IMR-90 (cell line): ENCODE measurements at regions not wholly inside any gene's neighbourhood (a gene's known extent, or its start where the extent isn't known, plus 50 kb on each side); places are given as distances from the start of the nearest gene placed in this dataset.

Experiments
- ATAC-seq: fragments of 200-7000 bp; cut with Tn5 transposase; 2 replicates; pipeline ENCODE4 v1.9.1; 2020; ENCODE audit warnings: low read depth, mild to moderate bottlenecking, moderate library complexity
- BruUV-seq: library from RNA; stranded (reverse); fragments of 400-500 nt; replicated peaks from 2 replicates; lab custom pipeline; 2021; lab: Mats Ljungman, UMichigan
- CTCF ChIA-PET: fragments of 300-600 bp; formaldehyde crosslinking; extraction: SDS; loops from one replicate; lab custom pipeline; 2021; ENCODE audit warnings: antibody characterized with exemption; lab: Yijun Ruan, JAX
- POLR2A ChIA-PET: fragments of 300-600 bp; sonication (Branson Sonifier 250); formaldehyde crosslinking; loops from one replicate; lab custom pipeline; 2022; ENCODE audit warnings: antibody characterized with exemption; ENCODE audit not compliant: unreplicated experiment; lab: Charles Lee
- DNase-seq: peaks from one replicate; pipeline ENCODE4 v3.0.0; 2013
- H2AFZ ChIP-seq: replicated peaks from 2 replicates; pipeline ENCODE3; 2013; ENCODE audit warnings: low read length, mild to moderate bottlenecking; ENCODE audit not compliant: poor library complexity
- H2AK5ac ChIP-seq: 2 replicates; pipeline ENCODE4 v1.6.1; 2013; ENCODE audit warnings: low read depth, low read length, inconsistent platforms
- H2AK9ac ChIP-seq: replicated peaks from 2 replicates; pipeline ENCODE3; 2013; ENCODE audit warnings: mild to moderate bottlenecking, low read depth, low read length, moderate library complexity; ENCODE audit not compliant: poor library complexity
- H2BK120ac ChIP-seq: 2 replicates; pipeline ENCODE4 v1.6.1; 2013; ENCODE audit warnings: low read depth, low read length, inconsistent platforms
- H2BK15ac ChIP-seq: 3 replicates; pipeline ENCODE4 v1.6.1; 2013; ENCODE audit warnings: low read depth, low read length, inconsistent platforms
- H2BK20ac ChIP-seq: 2 replicates; pipeline ENCODE4 v1.6.1; 2013; ENCODE audit warnings: low read depth, mild to moderate bottlenecking, inconsistent platforms, low read length, moderate library complexity
- H2BK5ac ChIP-seq: 2 replicates; pipeline ENCODE4 v1.6.1; 2013; ENCODE audit warnings: mild to moderate bottlenecking, low read depth, low read length, inconsistent platforms; ENCODE audit not compliant: poor library complexity, severe bottlenecking
- H3K14ac ChIP-seq: replicated peaks from 2 replicates; pipeline ENCODE4 v1.6.1; 2013; ENCODE audit warnings: low read depth, low read length, inconsistent platforms
- H3K18ac ChIP-seq: 2 replicates; pipeline ENCODE4 v1.6.1; 2013; ENCODE audit warnings: low read depth, low read length, control low read depth
- H3K23ac ChIP-seq: 2 replicates; pipeline ENCODE4 v1.6.1; 2013; ENCODE audit warnings: low read depth, low read length, inconsistent platforms
- H3K27ac ChIP-seq: 2 replicates; pipeline ENCODE4 v1.5.1; 2013; ENCODE audit warnings: mild to moderate bottlenecking, control low read depth, low read length; ENCODE audit not compliant: insufficient read depth
- H3K27me3 ChIP-seq: 2 replicates; pipeline ENCODE4 v1.6.1; 2013; ENCODE audit warnings: low read length; ENCODE audit not compliant: control insufficient read depth, insufficient read depth
- H3K36me3 ChIP-seq: 2 replicates; pipeline ENCODE4 v1.6.1; 2013; ENCODE audit warnings: low read length, mixed read lengths; ENCODE audit not compliant: control insufficient read depth, insufficient read depth
- H3K4ac ChIP-seq: 2 replicates; pipeline ENCODE4 v1.6.1; 2013; ENCODE audit warnings: low read depth, low read length, inconsistent platforms
- H3K4me1 ChIP-seq: 2 replicates; pipeline ENCODE4 v1.6.1; 2013; ENCODE audit warnings: low read length, mixed read lengths; ENCODE audit not compliant: control insufficient read depth, insufficient read depth
- H3K4me2 ChIP-seq: 2 replicates; pipeline ENCODE4 v1.6.1; 2013; ENCODE audit warnings: low read depth, mild to moderate bottlenecking, control low read depth, low read length, moderate library complexity
- H3K4me3 ChIP-seq: 2 replicates; pipeline ENCODE4 v1.5.1; 2013; ENCODE audit warnings: low read depth, mild to moderate bottlenecking, control low read depth, low read length, moderate library complexity; ENCODE audit not compliant: insufficient read depth
- H3K56ac ChIP-seq: 2 replicates; pipeline ENCODE4 v1.6.1; 2013; ENCODE audit warnings: low read length, inconsistent platforms; ENCODE audit not compliant: insufficient read depth; ENCODE audit errors: extremely low read depth
- H3K79me1 ChIP-seq, 2 experiments: 2 replicates each; pipeline ENCODE4 v1.6.1; 2013; ENCODE audit warnings: low read length in 2 of 2, inconsistent platforms in 1 of 2, low read depth in 1 of 2
- H3K9ac ChIP-seq: 2 replicates; pipeline ENCODE4 v1.6.1; 2013; ENCODE audit warnings: low read depth, low read length, control low read depth
- H3K9me1 ChIP-seq: 2 replicates; pipeline ENCODE4 v1.6.1; 2013; ENCODE audit warnings: low read length, inconsistent platforms; ENCODE audit not compliant: insufficient read depth
- H3K9me3 ChIP-seq: 2 replicates; pipeline ENCODE4 v1.6.1; 2013; ENCODE audit warnings: low read length; ENCODE audit not compliant: control insufficient read depth, insufficient read depth
- H4K20me1 ChIP-seq: 2 replicates; pipeline ENCODE4 v1.6.1; 2013; ENCODE audit warnings: low read length, inconsistent platforms; ENCODE audit not compliant: insufficient read depth
- H4K5ac ChIP-seq: 2 replicates; pipeline ENCODE4 v1.6.1; 2013; ENCODE audit warnings: mild to moderate bottlenecking, low read depth, low read length, control low read depth
- H4K8ac ChIP-seq, 2 experiments: 2 replicates each; pipeline ENCODE4 v1.6.1; 2013; ENCODE audit warnings: low read depth in 2 of 2, low read length in 2 of 2, control low read depth in 1 of 2, inconsistent platforms in 1 of 2
- H4K91ac ChIP-seq: 2 replicates; pipeline ENCODE4 v1.6.1; 2013; ENCODE audit warnings: low read depth, low read length, inconsistent platforms; ENCODE audit not compliant: insufficient read depth
- BHLHE40 ChIP-seq: fragments of 150-350 bp; IDR thresholded peaks from 2 replicates; pipeline ENCODE4 v1.6.1; 2016; ENCODE audit warnings: mild to moderate bottlenecking, low read depth, low read length
- CEBPB ChIP-seq: IDR thresholded peaks from 2 replicates; pipeline ENCODE4 v1.6.1; 2012; ENCODE audit warnings: low read depth, low read length, improper control_type of control experiment
- CHD1 ChIP-seq: IDR thresholded peaks from 2 replicates; pipeline ENCODE4 v1.6.1; 2012; ENCODE audit warnings: low read depth, low read length, improper control_type of control experiment
- FOS ChIP-seq: fragments of 150-350 bp; IDR thresholded peaks from 2 replicates; pipeline ENCODE4 v1.6.1; 2016; ENCODE audit warnings: low read depth, low read length
- MAFK ChIP-seq: IDR thresholded peaks from 2 replicates; pipeline ENCODE4 v1.6.1; 2012; ENCODE audit warnings: low read depth, low read length, improper control_type of control experiment
- MAZ ChIP-seq: IDR thresholded peaks from 2 replicates; pipeline ENCODE4 v1.6.1; 2012; ENCODE audit warnings: low read depth, mild to moderate bottlenecking, low read length, improper control_type of control experiment, moderate library complexity, borderline replicate concordance
- MXI1 ChIP-seq: IDR thresholded peaks from 2 replicates; pipeline ENCODE4 v1.6.1; 2012; ENCODE audit warnings: low read depth, mild to moderate bottlenecking, low read length, moderate library complexity, borderline replicate concordance
- NFE2L2 ChIP-seq: fragments of 150-350 bp; IDR thresholded peaks from 2 replicates; pipeline ENCODE4 v1.6.1; 2016; ENCODE audit warnings: low read depth, mild to moderate bottlenecking, low read length
- POLR2A ChIP-seq: IDR thresholded peaks from 2 replicates; pipeline ENCODE4 v1.6.1; 2012; ENCODE audit warnings: mild to moderate bottlenecking, low read depth, low read length
- RFX5 ChIP-seq: IDR thresholded peaks from 2 replicates; pipeline ENCODE4 v1.8.0; 2012; ENCODE audit warnings: low read depth, mild to moderate bottlenecking, low read length, moderate library complexity
- WGBS, 2 experiments: methylation state at CpG; one replicate each; pipeline versions ENCODE4 v1.1.5 to v1.1.7; 2013; ENCODE audit warnings: missing lambda C conversion rate in 2 of 2; ENCODE audit not compliant: insufficient read length in 1 of 2; ENCODE audit errors: extremely low coverage in 2 of 2; 5-methylcytosine and 5-hydroxymethylcytosine counted together
- dilution Hi-C: fragments of 300-500 bp; cut with HindIII; formaldehyde crosslinking; loops from one replicate; pipeline ENCODE4 v1.14.3; 2018; ENCODE audit warnings: low sequenced_read_pairs; ENCODE audit not compliant: unreplicated experiment
- in situ Hi-C: fragments of 300-500 bp; cut with MboI; formaldehyde crosslinking; loops from 3 replicates; pipeline ENCODE4 v1.14.3; 2019; ENCODE audit warnings: low sequenced_read_pairs, inconsistent platforms, mixed read lengths
- intact Hi-C: fragments of 100-400 bp; cut with micrococcal nuclease; formaldehyde crosslinking; loops from 2 replicates; pipeline ENCODE4 v1.10.0; 2022
- TF ChIP-seq, protein P1 (sequence below): conservative IDR thresholded peaks from 2 replicates; pipeline ENCODE4 v1.5.1; 2012; ENCODE audit warnings: mild to moderate bottlenecking, low read depth, low read length, improper control_type of control experiment
- TF ChIP-seq, protein P2 (sequence below): fragments of 150-350 bp; IDR thresholded peaks from 2 replicates; pipeline ENCODE4 v1.6.1; 2017; ENCODE audit warnings: mild to moderate bottlenecking, antibody characterized with exemption, low read length, low read depth
- TF ChIP-seq, protein P3 (sequence below): fragments of 150-350 bp; IDR thresholded peaks from 2 replicates; pipeline ENCODE4 v1.6.1; 2016; ENCODE audit warnings: low read depth, mild to moderate bottlenecking, low read length, moderate library complexity, borderline replicate concordance

DNA sequence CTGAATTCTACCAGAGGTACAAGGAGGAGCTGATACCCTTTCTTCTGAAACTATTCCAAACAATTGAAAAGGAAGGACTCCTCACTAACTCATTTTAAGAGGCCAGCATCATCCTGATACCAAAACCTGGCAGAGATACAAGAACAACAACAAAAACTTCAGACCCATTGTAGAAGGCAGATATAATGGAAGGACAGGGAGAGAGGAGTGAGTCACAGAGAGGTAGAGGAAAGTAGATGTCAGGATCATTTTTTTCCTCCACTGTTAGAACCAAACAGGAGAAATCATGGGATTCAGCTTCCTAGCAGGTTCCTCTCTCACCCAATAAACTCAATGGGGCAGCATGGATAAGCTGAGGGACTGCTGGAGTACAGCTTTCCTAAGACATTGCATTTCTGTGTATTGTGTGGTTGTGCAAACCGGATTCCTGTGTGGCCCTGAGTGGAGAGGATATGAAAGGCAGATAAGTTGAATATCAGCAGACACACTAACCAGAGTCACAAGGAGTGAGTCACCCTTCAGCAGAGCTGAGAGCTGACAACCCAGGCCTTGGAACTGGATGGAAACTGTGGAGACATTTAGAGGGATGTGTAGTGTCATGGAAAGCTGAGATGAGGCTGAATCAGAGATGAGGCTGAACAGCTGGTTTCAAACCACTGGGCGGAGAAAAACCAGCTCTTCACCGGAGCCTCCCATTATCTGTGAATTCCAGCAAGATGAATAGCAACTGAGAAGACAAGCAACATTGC is 60.9 kb upstream of the MMADHC start:
- Histone ChIP-seq H2AK9ac (no peak overlapping the region), H3K4ac (peak overlapping the region; percentile 59; the same call in 1 of the 2 replicates), H4K5ac (peak overlapping the region; percentile 10; the same call in 1 of the 2 replicates), H3K18ac (peak overlapping the region; percentile 44; the same call in 1 of the 2 replicates), H4K20me1 (peaks cover 3% of the 10 kb centered on the region; the same call in 1 of the 2 replicates), H2BK20ac (peak overlapping the region; percentile 84), H2BK5ac (peak overlapping the region; percentile 89), H3K79me1 (no peaks in the 10 kb centered on the region; a peak in 1 of 4 replicates), H3K27me3 (no peaks in the 10 kb centered on the region), H3K9me3 (no peaks in the 10 kb centered on the region), H2AK5ac (0 out of 2 replicates have a peak overlapping the region, but pooled peaks have one; percentile 6), H3K36me3 (no peaks in the 10 kb centered on the region), H3K4me3 (no peak overlapping the region), H3K23ac (peak overlapping the region; percentile 84), H3K4me1 (peaks cover 8% of the 10 kb centered on the region), H3K14ac (peak overlapping the region; percentile 25), H3K4me2 (peak overlapping the region; percentile 26; the same call in 1 of the 2 replicates), H2AFZ (peak overlapping the region; percentile 83), H2BK120ac (peak overlapping the region; percentile 78), H3K56ac (peak overlapping the region; percentile 65; the same call in 1 of the 2 replicates), H3K27ac (peak overlapping the region; percentile 52; the same call in 1 of the 2 replicates), H4K8ac (peak overlapping the region in 1 of 2 experiments; percentile 87; a peak in 3 of 4 replicates), H3K9me1 (peaks cover 12% of the 10 kb centered on the region; the same call in 1 of the 2 replicates), H4K91ac (peak overlapping the region; percentile 70), H2BK15ac (peak overlapping the region; percentile 72; the same call in 1 of the 3 replicates), H3K9ac (no peak overlapping the region)
- dilution Hi-C loops: no loop called here
- in situ Hi-C loops: no loop called here
- peak; percentile 99 for DNase-seq
- POLR2A ChIA-PET: no interaction called here
- CTCF ChIA-PET: interaction anchor here (0.5 to 1.1 kb wide), 3 partner anchors 11 to 68 kb away, joined by 3 to 4 read pairs (median 3); no protein-coding TSS in a partner anchor
- peak; percentile 96 for ATAC-seq
- BruUV-seq: no TSS peak
- 0% methylated on average over 1 of the region's 3 CpGs; no CpG with 5 or more reads in 1 of the 2 experiments for WGBS, 2 experiments
- intact Hi-C loops: loop anchor here (5.0 kb wide), 1 partner anchor 819 kb away; no protein-coding TSS in a partner anchor
- no peak for TF ChIP-seq MXI1
- 0 out of 2 replicates have a peak, but pooled peaks have one; percentile 6 for TF ChIP-seq BHLHE40
- TF ChIP-seq POLR2A: no peak
- TF ChIP-seq MAFK: peak; percentile 40
- TF ChIP-seq, protein P1, sequence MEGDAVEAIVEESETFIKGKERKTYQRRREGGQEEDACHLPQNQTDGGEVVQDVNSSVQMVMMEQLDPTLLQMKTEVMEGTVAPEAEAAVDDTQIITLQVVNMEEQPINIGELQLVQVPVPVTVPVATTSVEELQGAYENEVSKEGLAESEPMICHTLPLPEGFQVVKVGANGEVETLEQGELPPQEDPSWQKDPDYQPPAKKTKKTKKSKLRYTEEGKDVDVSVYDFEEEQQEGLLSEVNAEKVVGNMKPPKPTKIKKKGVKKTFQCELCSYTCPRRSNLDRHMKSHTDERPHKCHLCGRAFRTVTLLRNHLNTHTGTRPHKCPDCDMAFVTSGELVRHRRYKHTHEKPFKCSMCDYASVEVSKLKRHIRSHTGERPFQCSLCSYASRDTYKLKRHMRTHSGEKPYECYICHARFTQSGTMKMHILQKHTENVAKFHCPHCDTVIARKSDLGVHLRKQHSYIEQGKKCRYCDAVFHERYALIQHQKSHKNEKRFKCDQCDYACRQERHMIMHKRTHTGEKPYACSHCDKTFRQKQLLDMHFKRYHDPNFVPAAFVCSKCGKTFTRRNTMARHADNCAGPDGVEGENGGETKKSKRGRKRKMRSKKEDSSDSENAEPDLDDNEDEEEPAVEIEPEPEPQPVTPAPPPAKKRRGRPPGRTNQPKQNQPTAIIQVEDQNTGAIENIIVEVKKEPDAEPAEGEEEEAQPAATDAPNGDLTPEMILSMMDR: 0 out of 2 replicates have a peak, but pooled peaks have one; percentile 18
- no peak for TF ChIP-seq NFE2L2
- TF ChIP-seq FOS: peak; percentile 92
- TF ChIP-seq RFX5: no peak
- TF ChIP-seq, protein P2, sequence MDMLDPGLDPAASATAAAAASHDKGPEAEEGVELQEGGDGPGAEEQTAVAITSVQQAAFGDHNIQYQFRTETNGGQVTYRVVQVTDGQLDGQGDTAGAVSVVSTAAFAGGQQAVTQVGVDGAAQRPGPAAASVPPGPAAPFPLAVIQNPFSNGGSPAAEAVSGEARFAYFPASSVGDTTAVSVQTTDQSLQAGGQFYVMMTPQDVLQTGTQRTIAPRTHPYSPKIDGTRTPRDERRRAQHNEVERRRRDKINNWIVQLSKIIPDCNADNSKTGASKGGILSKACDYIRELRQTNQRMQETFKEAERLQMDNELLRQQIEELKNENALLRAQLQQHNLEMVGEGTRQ: no peak
- TF ChIP-seq CEBPB: peak; percentile 93
- no peak for TF ChIP-seq CHD1
- TF ChIP-seq MAZ: no peak
- TF ChIP-seq, protein P3, sequence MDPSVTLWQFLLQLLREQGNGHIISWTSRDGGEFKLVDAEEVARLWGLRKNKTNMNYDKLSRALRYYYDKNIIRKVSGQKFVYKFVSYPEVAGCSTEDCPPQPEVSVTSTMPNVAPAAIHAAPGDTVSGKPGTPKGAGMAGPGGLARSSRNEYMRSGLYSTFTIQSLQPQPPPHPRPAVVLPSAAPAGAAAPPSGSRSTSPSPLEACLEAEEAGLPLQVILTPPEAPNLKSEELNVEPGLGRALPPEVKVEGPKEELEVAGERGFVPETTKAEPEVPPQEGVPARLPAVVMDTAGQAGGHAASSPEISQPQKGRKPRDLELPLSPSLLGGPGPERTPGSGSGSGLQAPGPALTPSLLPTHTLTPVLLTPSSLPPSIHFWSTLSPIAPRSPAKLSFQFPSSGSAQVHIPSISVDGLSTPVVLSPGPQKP: no peak
